Inflammatory macrophage treated with lipopolysaccharide for 4 hours (primary cell): ENCODE measurements at regions not wholly inside any gene's neighbourhood (a gene's known extent, or its start where the extent isn't known, plus 50 kb on each side); places are given as distances from the start of the nearest gene placed in this dataset.
"Not testable (repeated sequence)": the region's sequence is repeated elsewhere in the genome, so short reads cannot be mapped to it uniquely, and the experiment has no call there.

Experiments used
- DNase-seq: peaks from one replicate; pipeline ENCODE4 v3.0.0-alpha.2; 2020

DNA sequence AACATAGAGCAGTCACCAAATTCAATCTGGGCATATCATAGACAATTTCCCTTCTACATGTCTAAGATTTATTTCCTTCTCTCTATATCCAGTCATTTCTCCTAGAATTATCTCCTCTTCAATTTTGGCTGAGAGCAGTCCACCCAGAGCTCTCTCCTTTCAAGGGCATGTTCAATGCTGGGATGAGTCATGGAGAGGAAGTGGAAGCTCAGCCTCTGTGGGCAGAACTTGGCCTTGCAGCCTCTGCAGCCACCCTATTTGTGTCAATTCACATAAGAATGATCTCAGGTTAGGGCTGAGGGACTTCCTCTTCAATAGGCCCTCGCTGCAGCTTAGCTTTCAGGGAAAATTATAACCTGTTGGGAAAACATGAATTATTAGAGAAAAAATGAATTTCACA is 560.8 kb downstream of the POM121L12 start:
- DNase-seq: no peak

DNA sequence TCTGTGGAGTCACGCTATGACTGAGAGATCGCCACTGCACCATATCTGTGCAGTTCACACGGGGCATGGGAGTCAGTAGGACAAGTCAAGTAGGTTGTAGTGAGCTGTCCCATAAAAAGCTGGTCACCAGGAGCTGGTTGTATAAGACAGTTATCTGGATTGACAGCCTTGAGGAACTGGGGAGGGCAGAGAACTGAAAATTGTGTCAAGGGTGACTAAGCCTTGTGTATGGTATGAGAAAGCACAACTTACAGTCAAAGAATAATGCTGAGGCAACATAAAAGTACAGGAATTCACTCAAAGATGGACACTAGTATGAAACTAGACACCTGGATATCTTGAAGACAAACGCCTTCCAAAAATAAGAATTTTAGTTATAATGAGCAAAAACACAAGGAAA is 564.9 kb downstream of the POM121L12 start:
- no peak for DNase-seq

DNA sequence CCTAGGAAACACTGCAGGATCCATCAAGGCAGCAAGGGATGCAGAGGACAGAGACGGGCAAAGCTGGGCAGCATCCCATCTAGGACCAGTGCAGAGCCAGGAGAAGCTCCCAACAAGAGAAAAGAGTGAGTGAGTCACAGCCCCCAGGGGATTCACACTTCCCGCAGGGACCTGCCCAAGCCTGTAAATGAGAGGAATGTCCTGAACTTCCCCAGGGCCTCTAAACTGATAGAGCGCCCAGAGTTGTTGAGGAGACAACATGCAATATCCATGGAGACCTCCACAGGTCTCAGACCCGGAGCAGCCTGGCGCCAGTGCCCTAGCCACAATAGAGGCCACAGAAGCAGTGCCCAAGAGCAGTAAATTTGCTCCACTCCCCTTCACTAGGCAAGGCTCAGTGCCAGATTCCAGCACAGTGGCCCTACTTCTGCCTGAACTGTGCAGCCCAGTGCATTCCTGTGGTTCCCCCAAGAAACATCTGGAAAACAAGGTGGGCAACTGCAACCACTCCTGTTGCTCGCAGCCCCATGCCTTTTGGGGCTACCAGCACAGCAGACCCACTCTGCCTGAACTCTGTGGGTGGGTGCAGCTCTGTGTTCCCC is 567.5 kb downstream of the POM121L12 start:
- DNase-seq: no peak

DNA sequence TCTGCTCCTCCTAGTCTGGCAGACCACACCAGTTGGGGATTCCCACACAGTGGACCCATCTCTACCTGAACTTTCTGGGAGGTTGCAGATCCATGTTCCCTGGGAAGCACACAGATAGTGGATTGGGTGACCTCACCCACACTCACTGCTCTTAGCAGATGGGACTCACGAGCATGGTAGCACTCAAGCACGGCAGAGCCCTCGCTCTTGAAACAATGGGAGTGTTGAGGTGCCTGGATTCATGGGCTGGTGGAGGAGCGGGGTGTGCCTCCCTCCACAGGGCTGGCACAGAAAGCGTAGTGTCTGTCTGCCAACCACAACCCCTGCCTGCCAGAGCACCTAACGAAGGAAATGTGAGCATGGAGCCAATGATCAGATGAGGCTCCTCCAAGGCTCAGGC is 568.0 kb downstream of the POM121L12 start:
- no peak for DNase-seq

DNA sequence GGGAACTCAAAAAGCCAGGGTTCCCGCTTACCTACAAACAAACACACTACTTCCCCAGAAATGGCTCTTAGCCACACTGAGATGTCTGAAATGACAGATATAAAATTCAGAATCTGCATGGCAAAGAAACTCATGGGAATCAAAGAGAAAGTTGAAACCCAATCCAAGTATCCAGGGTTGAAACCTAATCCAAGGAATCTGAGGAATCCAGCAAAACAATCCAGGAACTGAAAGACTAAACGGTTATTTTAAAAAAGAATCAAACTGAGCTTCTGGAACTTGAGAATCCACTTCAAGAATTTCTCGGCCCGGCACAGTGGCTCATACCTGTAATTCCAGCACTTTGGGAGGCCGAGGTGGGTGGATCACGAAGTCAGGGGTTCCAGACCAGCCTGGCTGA is 568.8 kb downstream of the POM121L12 start:
- DNase-seq: no peak

DNA sequence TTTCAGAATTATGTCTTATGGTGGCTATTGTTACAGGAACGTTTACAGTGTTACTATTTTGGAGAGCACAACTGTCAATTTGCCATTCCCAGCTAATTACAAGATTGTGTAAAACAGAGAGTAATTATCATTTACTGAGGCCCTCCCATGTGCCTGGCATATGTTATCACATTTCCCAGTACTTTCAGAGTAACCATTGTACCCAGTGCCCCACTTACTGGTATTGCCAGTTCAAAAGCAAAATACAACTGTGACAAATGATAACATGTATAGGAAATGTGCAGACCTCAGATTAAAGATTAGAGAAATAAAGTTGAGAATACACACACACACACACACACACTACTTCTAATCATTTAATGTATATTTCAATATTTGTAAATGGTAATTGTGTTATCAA is 572.5 kb downstream of the POM121L12 start:
- DNase-seq: no peak

DNA sequence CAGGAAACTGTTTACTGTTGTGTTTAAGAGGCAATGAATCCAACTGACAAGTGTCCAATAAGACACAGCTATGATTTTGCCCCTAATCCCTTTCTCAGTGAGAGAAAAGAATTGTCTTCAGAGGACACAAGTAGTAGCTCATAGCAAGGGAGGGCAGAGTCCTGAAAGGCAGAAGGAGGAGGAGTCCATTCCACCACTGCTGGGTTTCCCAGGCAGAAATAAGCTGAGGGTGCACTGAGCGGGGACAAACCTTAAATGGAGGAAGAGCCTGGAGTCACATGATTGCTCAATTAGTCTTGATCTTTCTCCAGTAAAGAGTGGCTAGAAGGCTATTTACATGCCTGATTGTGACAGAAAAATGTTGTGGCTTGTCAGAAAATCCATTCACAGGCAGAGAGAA is 573.8 kb downstream of the POM121L12 start:
- no peak for DNase-seq

DNA sequence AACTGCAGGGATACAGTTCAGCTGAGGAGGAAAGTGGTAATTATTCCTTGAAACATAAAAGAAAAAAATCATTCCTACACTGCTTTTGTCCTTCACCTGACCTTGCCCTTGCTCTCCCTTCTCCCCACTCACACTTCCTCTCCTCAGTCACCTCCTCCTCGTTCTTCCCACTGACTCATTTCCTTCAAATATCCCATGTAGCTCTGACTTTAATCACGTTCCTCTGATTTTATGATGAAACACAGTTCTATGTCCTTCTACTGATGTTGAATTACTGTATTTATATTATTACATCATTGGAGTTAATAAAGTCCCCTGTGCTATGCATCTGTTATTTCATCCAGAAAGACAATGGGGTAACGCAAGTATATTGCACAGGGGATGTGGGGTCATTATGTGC is 575.6 kb downstream of the POM121L12 start:
- no peak for DNase-seq

DNA sequence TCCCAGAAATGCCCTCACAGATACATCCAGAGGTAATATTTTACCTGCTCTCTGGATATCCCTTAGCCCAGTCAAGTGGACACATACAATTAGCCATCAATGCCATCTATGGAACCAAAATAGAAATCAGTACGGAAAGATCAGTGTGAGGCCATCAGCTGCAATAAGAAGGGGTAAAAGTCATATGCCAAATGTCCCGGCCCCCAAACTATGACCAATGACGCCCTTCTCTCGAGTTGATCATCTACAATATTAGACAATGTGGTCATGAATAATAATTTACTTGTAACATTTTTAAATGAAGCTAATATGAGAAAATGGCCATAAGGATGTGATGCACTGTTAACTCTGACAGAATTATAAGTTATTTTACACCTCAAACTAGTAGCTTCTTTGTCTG is 588.9 kb downstream of the POM121L12 start:
- no peak for DNase-seq

DNA sequence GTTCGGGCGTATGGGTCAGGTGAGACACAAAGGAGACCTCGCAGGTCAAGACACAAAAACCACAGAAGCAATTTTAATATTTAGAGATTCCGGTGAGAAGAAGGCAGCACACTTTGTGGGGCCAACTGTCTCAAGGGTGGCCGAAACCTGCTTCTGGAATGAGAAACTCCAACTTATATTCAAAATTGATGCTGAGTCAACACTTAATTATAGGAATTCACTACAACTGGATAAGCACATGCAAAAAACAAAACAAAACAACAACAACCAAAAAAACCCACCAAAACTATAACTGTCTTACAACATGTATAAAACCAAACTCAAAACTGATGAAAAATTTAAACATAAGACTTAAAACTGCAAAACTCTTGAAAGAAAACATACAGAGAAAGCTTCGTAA is 593.3 kb downstream of the POM121L12 start:
- DNase-seq: no peak

DNA sequence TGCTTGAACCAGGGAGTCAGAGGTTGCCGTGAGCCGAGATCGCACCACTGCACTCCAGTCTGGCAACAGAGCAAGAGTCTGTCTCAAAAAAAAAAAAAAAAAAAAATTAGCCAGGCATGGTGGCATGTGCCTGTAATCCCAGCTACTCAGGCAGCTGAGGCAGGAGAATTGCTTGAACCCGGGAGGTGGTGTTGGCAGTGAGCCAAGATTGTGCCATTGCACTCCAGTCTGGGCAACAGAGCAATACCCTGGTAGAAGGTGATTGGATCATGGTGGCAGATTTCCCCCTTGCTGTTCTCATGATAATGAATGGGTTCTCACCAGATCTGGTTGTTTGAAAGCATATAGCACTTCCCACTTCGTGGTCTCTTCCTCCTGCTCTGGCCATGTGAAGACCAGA is 599.8 kb downstream of the POM121L12 start:
- not testable (repeated sequence) for DNase-seq

DNA sequence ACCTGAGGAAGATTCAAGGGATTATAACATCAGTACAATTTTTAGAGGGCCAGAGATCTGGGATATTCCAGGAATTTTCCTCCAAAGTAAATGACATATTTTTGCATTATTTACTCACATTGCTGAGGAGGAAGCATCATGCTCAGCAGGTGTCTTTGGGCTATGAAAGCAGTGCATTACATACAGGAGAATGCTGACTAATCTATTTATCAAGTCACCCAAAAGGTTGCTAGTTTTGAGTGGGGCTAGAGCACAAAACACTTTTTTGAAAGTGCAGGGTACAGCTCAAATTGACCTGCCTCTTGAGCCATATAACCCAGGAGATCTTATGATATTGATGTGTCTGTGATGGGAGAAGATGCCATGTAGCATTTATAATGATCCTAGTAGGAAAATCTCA is 603.1 kb downstream of the POM121L12 start:
- no peak for DNase-seq

DNA sequence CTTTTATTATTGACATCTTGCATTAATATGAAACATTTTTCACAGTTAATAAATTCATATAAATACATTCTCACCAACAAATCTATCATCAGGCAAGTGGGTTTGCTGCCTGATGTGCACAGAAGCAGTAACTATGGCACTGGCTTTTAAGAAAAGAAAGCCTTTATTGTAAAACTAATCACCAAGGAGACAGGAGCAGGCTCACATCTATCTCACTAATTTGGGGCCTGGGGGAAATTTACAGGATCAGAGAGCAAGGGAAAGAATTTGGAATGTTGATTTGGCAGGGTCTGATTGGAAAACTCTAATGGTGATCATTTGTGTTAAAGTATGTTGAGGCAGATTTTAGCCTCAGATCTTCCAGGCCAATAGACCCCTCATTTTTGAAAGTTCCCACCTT is 605.7 kb downstream of the POM121L12 start:
- no peak for DNase-seq

DNA sequence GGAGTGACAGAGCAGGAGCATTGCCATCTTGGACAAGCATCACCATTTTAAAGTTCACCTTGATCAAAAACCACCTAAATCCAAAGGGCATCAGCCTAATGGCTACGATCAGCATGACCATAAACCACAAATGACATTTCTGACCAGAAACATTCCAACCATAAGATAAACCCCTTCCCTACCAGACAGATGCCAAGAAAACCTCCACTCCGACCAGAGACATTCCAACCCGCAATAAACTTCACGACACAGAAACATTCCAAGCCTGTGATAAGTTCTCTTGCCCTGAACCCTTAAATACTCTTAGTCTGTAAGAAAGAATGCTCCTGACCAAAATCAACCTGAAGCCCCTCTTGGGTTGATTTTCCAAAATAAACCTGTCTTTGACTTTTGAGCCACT is 606.9 kb downstream of the POM121L12 start:
- DNase-seq: no peak

DNA sequence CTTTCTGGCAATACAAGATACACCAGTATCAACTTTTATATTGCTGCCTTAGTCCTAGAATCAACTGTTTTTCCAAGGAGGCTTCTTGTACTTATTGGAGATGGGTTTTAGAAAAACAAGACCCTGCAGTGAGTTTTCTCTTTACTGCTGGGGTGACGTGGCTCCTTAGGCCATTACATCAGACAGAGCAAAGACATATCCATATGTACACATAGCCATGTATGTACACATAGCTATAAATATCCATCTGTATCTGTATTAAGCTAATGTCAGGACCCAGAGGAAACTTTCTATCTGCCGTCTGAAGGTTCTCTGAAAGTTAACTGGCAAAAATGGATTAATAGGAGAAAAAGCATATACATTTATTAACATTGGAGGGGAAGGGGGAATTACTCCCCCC is 607.4 kb downstream of the POM121L12 start:
- no peak for DNase-seq

DNA sequence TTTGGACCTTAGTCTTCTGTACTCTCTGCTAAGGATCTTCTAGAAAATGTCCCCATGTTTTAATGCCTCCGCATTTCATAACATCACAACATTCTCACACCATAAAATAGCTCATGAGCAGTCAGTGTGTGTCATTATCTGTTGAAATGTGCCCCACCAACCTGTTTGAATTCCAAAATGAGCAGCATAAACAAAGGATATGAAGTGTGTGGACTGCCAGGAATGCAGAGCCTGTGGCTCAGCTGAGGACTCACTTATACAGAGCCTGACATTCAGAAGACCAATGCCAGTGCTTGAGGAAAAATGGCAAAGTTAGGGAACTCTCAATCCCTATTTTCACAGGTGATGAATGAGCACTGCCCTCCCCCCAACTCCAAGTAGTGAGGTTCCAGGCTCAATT is 621.4 kb downstream of the POM121L12 start:
- DNase-seq: no peak

DNA sequence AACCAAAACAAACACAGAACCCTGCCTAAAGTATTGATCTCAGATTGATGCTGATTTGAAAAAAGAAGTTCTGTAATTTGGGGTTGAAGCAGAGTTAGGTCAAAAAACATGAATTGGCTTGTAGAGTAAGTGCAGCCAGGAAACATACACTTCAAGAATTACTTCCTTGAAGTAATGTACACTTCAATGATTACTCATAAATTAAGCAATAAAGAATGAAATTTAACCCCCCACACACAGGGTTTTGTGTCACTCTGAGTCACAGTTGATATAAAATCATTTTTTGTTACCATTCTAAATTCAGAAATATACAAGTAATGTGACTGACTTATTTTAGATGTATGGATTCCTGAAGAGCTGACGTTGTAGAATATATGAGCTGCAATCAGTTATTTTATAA is 622.2 kb downstream of the POM121L12 start:
- no peak for DNase-seq

DNA sequence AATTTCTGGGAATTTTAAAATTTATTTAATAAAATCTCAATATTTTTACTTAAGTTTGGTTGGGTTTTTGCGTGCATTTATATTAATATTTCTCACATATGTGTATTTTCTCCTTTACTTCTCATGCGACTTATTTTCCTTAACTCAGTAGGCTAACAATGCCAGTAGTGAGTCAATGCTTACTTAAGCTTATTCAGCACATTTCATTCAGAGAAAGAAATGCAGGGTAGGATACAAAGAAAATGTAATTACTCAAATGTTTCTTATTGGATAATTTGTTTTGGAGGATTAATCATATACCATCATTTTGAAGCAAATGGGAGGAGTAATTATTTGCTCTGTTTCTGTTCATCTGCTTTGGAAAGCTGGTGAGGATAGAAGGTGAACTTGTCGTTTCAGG is 623.5 kb downstream of the POM121L12 start:
- DNase-seq: no peak

DNA sequence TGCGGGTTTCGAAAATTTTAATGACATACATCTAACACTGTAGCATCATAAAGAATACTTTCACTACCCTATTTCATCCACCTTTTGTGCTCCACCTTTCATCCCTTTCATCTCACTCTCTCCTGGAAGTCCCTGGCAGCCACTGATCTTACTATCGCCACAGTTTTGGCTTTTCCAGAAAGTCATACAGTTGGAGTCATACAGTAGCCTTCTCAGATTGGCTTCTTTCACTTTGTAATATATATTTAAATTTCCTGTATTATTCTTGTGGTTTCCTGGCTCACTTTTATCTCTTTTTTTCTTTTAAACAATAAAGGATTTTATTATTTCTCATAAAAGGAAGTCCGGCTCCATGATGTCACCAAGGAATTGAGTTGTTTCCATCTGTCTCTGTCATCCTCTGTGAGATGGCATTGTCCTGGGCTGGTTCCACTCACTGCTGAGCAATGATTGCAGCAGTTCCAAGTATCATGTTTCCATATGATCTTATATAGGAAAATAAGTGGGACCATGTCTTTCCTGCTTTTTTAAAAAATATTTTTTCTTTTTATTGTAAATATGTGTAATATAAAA is 626.3 kb downstream of the POM121L12 start:
- DNase-seq: no peak

DNA sequence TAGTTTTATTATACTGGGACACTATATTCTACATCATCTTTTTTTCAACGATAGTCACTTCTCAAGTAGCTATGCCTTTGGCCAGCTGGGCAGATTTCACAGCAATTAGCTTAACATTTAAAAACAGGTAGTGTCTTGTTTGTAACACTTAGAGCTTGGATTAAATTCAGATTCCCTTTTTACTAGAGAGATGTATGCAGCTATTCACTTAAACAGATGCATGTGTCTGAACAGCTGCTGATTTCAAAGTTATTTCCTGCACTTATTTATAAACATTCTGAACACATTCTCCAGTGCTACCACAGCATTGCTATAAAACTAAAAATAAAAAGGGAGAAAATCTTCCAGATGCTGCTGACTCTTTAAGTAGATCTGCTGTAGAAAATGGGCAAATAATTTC is 637.2 kb downstream of the POM121L12 start:
- DNase-seq: no peak

DNA sequence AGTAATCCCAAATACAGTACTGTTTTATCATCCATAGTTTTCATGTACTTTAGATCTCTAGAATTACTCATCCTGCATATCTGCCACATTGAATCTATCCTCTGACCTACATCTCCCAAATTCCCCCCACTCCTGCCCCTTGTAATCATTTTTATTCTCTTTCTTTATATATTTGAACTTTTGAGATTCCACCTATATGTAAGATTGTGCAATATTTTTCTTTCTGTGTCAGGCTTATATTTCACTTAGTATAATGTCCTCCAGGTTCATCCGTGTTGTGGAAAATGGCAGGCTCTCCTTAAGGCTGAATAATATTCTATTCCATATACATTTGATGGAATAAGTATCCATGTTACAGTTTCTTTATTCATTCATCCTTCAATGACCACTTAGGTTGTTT is 640.4 kb downstream of the POM121L12 start:
- no peak for DNase-seq

DNA sequence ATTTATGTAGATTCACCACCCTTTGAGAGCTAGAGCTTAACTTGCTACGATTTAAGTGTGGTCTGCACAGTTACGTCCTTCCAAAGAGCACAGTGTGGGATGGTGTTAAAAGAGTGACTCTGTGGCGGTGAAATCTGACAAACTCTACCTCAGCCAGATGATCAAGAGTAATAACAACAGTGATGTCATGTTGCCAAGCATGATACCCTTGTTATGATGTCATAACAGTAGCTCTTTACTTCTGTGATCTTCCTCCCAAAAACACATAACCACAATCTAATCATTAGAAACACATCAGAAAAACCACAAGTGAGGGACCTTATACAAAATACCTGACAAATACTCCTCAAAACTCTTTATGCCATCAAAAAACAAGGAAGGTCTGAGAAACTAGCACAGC is 649.3 kb downstream of the POM121L12 start:
- no peak for DNase-seq

DNA sequence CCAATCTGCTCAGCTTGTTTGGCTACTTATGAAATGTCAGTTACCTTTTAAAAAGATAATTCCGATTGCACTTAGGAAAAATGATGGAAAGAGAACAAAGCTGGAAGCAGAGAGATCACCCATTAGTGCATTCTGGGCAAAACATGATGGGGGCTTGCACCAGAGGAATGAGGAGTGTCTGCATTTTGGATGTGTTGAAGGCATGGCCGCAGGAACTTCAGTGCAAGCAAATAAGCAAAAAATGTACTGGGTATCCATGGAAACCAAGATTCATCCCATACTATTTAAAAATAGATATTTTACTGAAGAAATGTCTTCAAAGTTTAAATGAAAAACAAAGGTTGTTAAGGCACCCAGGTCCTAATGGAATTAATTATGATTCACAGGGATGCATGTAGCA is 655.0 kb downstream of the POM121L12 start:
- DNase-seq: no peak

DNA sequence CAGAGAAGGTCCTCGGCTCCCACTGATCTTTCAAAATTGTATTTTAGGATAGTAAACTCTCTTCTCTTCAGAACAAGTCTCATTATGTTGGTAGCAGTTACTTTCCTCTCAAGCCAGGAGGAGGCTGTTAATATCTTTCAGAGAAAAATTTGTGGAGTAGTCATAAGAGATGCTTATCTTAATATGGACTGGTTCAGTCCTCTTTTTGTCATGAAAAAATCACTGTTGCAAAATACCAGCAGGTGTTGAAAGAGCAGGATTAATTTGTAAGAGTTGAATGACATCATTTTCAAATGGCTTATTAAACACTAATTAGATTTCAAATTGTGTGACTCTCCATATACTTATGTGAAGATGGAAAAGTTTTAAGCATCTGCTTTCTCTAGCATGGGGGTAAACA is 662.5 kb downstream of the POM121L12 start:
- no peak for DNase-seq

DNA sequence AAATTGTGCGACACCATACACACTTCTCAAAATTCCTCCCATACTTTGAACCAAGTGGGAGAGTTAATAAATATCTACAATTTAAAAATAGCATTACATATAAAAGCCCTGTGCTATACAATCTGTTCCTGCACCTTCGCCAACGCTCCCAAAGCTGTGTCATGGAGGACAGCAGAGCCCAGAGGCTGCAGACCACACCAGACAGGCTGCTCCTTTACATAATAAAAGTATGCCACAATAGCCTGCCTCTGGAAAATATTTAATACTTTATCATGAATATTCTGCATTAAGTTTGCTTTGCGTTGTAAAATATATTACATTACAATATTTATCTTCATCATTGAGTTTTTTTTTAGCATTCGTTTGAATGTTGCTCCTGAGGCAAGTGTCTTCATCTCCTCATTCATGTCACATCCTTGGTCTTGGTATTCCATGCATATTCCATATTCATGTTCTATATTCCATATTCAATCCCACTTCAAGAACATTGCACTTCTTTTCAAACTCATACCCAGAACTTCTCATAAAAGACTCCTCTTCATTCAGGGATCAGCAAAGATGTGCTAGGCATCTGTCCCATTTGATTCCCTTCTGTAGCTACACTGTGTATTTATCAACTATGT is 663.9 kb downstream of the POM121L12 start:
- no peak for DNase-seq
